AG04450 (cell line): ENCODE measurements at regions not wholly inside any gene's neighbourhood (a gene's known extent, or its start where the extent isn't known, plus 50 kb on each side); places are given as distances from the start of the nearest gene placed in this dataset.

ENCODE experiments used
- CTCF ChIA-PET: fragments of 300-600, 350-600 bp; formaldehyde crosslinking; extraction: SDS; loops from one replicate; lab custom pipeline; 2022; ENCODE audit warnings: antibody characterized with exemption, inconsistent platforms; lab: Charles Lee
- POLR2A ChIA-PET: fragments of 350-600 bp; formaldehyde crosslinking; extraction: SDS; loops from one replicate; lab custom pipeline; 2021; ENCODE audit warnings: antibody characterized with exemption, inconsistent platforms; lab: Yijun Ruan, JAX
- DNase-seq: peaks from one replicate; pipeline ENCODE4 v3.0.0-alpha.2; 2011; ENCODE audit warnings: low read depth, low spot score
- H3K27ac ChIP-seq: one replicate; pipeline ENCODE4 v1.5.1; 2012; ENCODE audit warnings: low read depth, low read length, control low read depth
- H3K27me3 ChIP-seq: one replicate; pipeline ENCODE4 v1.6.0; 2012; ENCODE audit warnings: low read length; ENCODE audit not compliant: control insufficient read depth, insufficient read depth
- H3K4me3 ChIP-seq: 2 replicates; pipeline ENCODE4 v1.5.1; 2011; ENCODE audit warnings: mild to moderate bottlenecking, low read depth, low read length, control low read depth
- H3K9me3 ChIP-seq: 2 replicates; pipeline ENCODE4 v1.5.1; 2012; ENCODE audit warnings: low read length; ENCODE audit not compliant: control insufficient read depth, insufficient read depth
- CTCF ChIP-seq: IDR thresholded peaks from 2 replicates; pipeline ENCODE4 v1.5.1; 2011; ENCODE audit warnings: low read depth, low read length, control low read depth, inconsistent platforms

DNA sequence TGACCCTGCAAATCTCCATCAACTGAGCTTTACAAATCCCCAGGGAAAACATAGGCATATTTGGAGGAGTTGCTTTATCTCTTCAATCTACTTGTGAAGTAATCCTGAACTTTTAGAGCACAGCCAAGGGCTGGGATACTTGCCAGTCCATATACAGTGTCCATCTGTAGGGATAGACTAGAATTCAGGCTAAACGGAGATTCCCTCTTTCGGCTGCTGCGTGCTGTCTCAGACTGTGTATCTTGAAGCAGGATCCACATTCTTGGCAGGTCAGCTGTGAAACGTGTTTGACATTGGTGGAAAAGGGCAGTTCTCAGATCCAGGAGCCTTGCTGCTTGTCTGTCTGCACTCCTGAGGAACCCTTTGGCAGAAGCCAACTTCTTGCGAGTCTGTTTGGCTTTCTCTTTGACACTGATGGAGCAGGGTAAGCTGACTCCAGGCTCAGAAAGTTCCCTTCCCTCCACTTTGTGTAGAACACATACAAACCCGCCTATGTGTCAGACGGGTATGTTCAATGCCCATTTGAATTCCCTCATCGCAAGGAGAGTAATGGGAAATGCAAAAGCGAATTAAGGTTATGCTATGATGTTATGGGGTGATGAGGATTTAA, 221.8 kb downstream of the MAP2K4 start:
- Histone ChIP-seq H3K27ac (no peak overlapping the region), H3K27me3 (no peaks in the 10 kb centered on the region), H3K9me3 (no peaks in the 10 kb centered on the region), H3K4me3 (no peak overlapping the region)
- POLR2A ChIA-PET: interaction anchor here (0.7 kb wide), 1 partner anchor 117 kb away, joined by 5 read pairs; no protein-coding TSS in a partner anchor
- CTCF ChIA-PET: interaction anchor here (3.1 kb wide), 1 partner anchor 14 kb away, joined by 13 read pairs; no protein-coding TSS in a partner anchor
- DNase-seq: peak; percentile 8
- TF ChIP-seq CTCF: no peak

- H3K27ac ChIP-seq: no peak overlapping the region
- ChIA-PET CTCF (interaction anchor here (0.6 to 3.9 kb wide), 4 partner anchors 8 to 755 kb away, joined by 3 to 21 read pairs (median 3); no protein-coding TSS in a partner anchor), POLR2A (no interaction called here)
- no peak for DNase-seq
- no peaks in the 10 kb centered on the region for H3K9me3 ChIP-seq
- H3K4me3 ChIP-seq: no peak overlapping the region
- no peak for TF ChIP-seq CTCF
- no peaks in the 10 kb centered on the region for H3K27me3 ChIP-seq
These were observed 227.1 kb downstream of the MAP2K4 start for GRCh38 chr17:12247761-12248160.

DNA sequence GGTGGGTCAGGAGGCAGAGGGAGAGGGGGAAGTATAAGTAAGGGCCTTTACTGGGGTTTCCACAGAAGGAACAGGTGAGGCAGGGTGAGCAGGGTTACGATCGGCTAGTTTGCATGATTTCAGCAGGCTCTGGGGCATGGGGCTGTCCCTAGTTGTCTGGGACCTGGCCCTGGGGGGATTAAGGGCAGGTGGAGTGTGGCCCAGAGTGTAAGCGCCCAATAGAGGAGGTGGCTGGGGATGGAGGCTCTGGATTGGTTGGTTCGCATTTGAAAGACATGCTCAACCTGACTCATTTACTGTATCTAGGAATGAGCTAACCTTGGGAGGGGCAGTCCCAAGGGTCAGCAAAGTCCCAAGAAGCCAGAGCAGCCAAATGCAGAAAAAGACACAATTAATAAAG, 230.3 kb downstream of the MAP2K4 start:
- Histone ChIP-seq H3K4me3 (no peak overlapping the region), H3K9me3 (no peaks in the 10 kb centered on the region), H3K27ac (no peak overlapping the region), H3K27me3 (no peaks in the 10 kb centered on the region)
- ChIA-PET POLR2A (no interaction called here), CTCF (interaction anchor here (1.1 to 9.5 kb wide), 2 partner anchors 295 to 415 kb away, joined by 5 to 166 read pairs; partner anchors contain the start of gene MYOCD)
- DNase-seq: no peak
- TF ChIP-seq CTCF: no peak

DNA sequence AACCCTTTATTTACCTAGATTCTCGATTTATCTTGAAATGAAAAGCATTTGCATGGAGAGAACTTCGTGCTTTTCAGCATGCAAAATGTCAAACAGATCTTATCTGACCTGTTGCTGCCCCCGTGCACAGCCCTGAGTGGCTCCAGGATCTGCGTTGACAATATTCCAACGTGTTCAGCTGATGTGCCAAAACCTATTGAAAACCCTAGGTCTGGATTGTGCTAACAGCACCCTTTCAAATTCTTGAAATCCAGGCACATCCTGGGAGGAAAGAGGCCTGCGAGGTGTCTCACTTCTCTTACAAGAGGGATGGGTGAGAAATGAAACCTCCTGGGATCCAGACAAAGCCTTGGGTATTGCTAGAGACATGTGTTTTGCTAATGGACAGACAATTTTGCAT, 231.8 kb downstream of the MAP2K4 start:
- Histone ChIP-seq H3K9me3 (no peaks in the 10 kb centered on the region), H3K4me3 (no peak overlapping the region), H3K27ac (no peak overlapping the region), H3K27me3 (no peaks in the 10 kb centered on the region)
- no peak for TF ChIP-seq CTCF
- no peak for DNase-seq
- ChIA-PET POLR2A (no interaction called here), CTCF (interaction anchor here (9.5 kb wide), 1 partner anchor 414 kb away, joined by 166 read pairs; the partner anchor contains the start of gene MYOCD)

GRCh38 chr17:12254460-12254859, 233.8 kb downstream of the MAP2K4 start:
- no peaks in the 10 kb centered on the region for H3K9me3 ChIP-seq
- CTCF ChIA-PET: interaction anchor here (1.1 to 9.5 kb wide), 6 partner anchors 73 to 489 kb away, joined by 3 to 166 read pairs (median 5); partner anchors contain the start of gene MYOCD
- POLR2A ChIA-PET: no interaction called here
- no peak for DNase-seq
- no peaks in the 10 kb centered on the region for H3K27me3 ChIP-seq
- no peak for TF ChIP-seq CTCF
- no peak overlapping the region for H3K4me3 ChIP-seq
- no peak overlapping the region for H3K27ac ChIP-seq
